Caco-2 (cell line): ENCODE measurements at regions not wholly inside any gene's neighbourhood (a gene's known extent, or its start where the extent isn't known, plus 50 kb on each side); places are given as distances from the start of the nearest gene placed in this dataset.

Experiments used
- BruUV-seq: library from RNA; stranded (reverse); fragments of 400-500 nt; replicated peaks from 2 replicates; lab custom pipeline; 2021; lab: Mats Ljungman, UMichigan
- CTCF ChIA-PET: fragments of 300-600 bp; sonication (Branson Sonifier 250); formaldehyde crosslinking; loops from one replicate; lab custom pipeline; 2022; ENCODE audit warnings: antibody characterized with exemption; lab: Charles Lee
- POLR2A ChIA-PET: fragments of 300-600 bp; sonication (Branson Sonifier 250); formaldehyde crosslinking; loops from one replicate; lab custom pipeline; 2022; ENCODE audit warnings: antibody characterized with exemption; lab: Charles Lee
- DNase-seq, 2 experiments: peaks; one replicate each; pipeline versions ENCODE4 v3.0.0 to v3.0.0-alpha.2; 2020 to 2022
- H3K27me3 ChIP-seq: replicated peaks from 2 replicates; pipeline ENCODE4 v1.6.0; 2011; ENCODE audit warnings: low read length; ENCODE audit not compliant: control insufficient read depth, insufficient read depth
- H3K36me3 ChIP-seq: 2 replicates; pipeline ENCODE4 v1.5.1; 2011; ENCODE audit warnings: low read length; ENCODE audit not compliant: control insufficient read depth, insufficient read depth
- H3K4me1 ChIP-seq: fragments of 250-450 bp; sonication (Bioruptor Pico); 2 replicates; pipeline ENCODE4 v1.5.1; 2020; ENCODE audit warnings: mild to moderate bottlenecking
- H3K4me3 ChIP-seq: 2 replicates; pipeline ENCODE4 v1.5.1; 2011; ENCODE audit warnings: low read depth, mild to moderate bottlenecking, control low read depth, low read length
- H3K9me3 ChIP-seq: fragments of 250-450 bp; sonication (Bioruptor Pico); 2 replicates; pipeline ENCODE4 v1.5.1; 2020; ENCODE audit warnings: mild to moderate bottlenecking, moderate library complexity
- H3K27ac Mint-ChIP-seq: one replicate; pipeline ENCODE4 v1.8.0; 2022; ENCODE audit warnings: mixed read lengths; ENCODE audit not compliant: unreplicated experiment
- H3K27me3 Mint-ChIP-seq: one replicate; pipeline ENCODE4 v1.8.0; 2022; ENCODE audit warnings: mixed read lengths; ENCODE audit not compliant: insufficient read depth, unreplicated experiment
- H3K36me3 Mint-ChIP-seq: one replicate; pipeline ENCODE4 v1.8.0; 2022; ENCODE audit warnings: mild to moderate bottlenecking, mixed read lengths; ENCODE audit not compliant: insufficient read depth, unreplicated experiment
- H3K4me1 Mint-ChIP-seq: one replicate; pipeline ENCODE4 v1.8.0; 2022; ENCODE audit warnings: low read depth, mixed read lengths; ENCODE audit not compliant: unreplicated experiment
- H3K4me3 Mint-ChIP-seq: one replicate; pipeline ENCODE4 v1.8.0; 2022; ENCODE audit warnings: mild to moderate bottlenecking, moderate library complexity, mixed read lengths; ENCODE audit not compliant: unreplicated experiment
- H3K9me3 Mint-ChIP-seq: one replicate; pipeline ENCODE4 v1.8.0; 2022; ENCODE audit warnings: mixed read lengths; ENCODE audit not compliant: unreplicated experiment
- intact Hi-C: fragments of 100-400 bp; cut with micrococcal nuclease; formaldehyde crosslinking; loops from one replicate; pipeline ENCODE4 v1.10.0; 2022; ENCODE audit not compliant: unreplicated experiment
- TF ChIP-seq, protein P1 (sequence below), 2 experiments: fragments of 200-600 bp in 1 of 2; IDR thresholded peaks; 1 replicate in 1 of 2; 2 replicates in 1 of 2; pipeline versions ENCODE4 v1.5.1 to v1.8.0; 2011 to 2022; ENCODE audit warnings: antibody characterized with exemption in 1 of 2, control low read depth in 1 of 2, inconsistent platforms in 1 of 2, low read depth in 1 of 2, low read length in 1 of 2, mild to moderate bottlenecking in 1 of 2, moderate library complexity in 1 of 2; ENCODE audit not compliant: insufficient read depth in 1 of 2, severe bottlenecking in 1 of 2, unreplicated experiment in 1 of 2

DNA sequence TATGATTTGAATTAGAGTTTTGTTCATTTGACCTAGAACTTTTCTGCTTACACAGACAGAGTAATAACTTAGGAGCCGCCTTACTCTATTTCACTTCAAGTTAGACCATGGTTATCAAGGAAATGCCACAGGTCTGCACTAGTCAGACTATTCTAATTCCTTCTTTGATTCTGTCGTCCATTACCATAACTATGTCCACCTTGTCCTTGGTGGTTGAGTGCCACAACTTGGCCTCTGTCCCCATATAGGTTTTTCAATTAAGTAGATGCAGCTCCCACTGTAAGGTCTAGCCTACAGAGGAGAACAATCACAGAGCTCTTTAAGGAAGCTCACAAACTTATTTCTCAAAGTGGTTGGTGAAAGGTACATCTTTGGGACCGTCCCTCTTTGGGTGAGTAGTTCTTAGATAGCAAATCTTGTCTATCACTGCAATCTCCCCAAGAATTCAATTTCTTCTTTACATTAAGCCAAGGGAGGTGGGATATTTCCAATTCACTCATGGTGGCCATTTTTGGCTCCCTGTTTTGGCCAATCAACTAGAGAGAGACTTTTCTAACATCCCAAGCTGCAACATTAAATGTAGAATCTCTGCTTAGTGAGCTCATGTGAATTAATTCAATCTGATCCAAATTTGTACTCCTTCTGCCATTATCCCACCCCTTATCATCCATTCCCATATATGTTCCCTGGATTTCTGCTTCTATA lies 434.6 kb downstream of the ADAMTS20 start:
- Histone ChIP-seq H3K9me3 (no peaks in the 10 kb centered on the region), H3K4me3 (no peak overlapping the region), H3K27me3 (no peaks in the 10 kb centered on the region), H3K36me3 (no peaks in the 10 kb centered on the region), H3K4me1 (peaks cover 5% of the 10 kb centered on the region; the same call in 1 of the 2 replicates)
- TF ChIP-seq, protein P1, sequence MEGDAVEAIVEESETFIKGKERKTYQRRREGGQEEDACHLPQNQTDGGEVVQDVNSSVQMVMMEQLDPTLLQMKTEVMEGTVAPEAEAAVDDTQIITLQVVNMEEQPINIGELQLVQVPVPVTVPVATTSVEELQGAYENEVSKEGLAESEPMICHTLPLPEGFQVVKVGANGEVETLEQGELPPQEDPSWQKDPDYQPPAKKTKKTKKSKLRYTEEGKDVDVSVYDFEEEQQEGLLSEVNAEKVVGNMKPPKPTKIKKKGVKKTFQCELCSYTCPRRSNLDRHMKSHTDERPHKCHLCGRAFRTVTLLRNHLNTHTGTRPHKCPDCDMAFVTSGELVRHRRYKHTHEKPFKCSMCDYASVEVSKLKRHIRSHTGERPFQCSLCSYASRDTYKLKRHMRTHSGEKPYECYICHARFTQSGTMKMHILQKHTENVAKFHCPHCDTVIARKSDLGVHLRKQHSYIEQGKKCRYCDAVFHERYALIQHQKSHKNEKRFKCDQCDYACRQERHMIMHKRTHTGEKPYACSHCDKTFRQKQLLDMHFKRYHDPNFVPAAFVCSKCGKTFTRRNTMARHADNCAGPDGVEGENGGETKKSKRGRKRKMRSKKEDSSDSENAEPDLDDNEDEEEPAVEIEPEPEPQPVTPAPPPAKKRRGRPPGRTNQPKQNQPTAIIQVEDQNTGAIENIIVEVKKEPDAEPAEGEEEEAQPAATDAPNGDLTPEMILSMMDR (IDR thresholded peaks at IDR 0.05; ENCODE audit: insufficient read depth in 1 of 2, low read depth in 1 of 2, low read length in 1 of 2, severe bottlenecking in 1 of 2, unreplicated experiment in 1 of 2), result no peak
- Mint-ChIP-seq H3K4me1 (peaks cover 7% of the 10 kb centered on the region), H3K4me3 (no peak overlapping the region), H3K27ac (no peak overlapping the region), H3K9me3 (no peaks in the 10 kb centered on the region), H3K36me3 (no peaks in the 10 kb centered on the region), H3K27me3 (no peaks in the 10 kb centered on the region)
- CTCF ChIA-PET, result no interaction called here
- no TSS peak for BruUV-seq
- intact Hi-C loops, result no loop called here
- POLR2A ChIA-PET, result interaction anchor here (0.6 to 0.7 kb wide), 2 partner anchors 14 to 705 kb away, joined by 3 read pairs; no protein-coding TSS in a partner anchor
- DNase-seq, result no peak

DNA sequence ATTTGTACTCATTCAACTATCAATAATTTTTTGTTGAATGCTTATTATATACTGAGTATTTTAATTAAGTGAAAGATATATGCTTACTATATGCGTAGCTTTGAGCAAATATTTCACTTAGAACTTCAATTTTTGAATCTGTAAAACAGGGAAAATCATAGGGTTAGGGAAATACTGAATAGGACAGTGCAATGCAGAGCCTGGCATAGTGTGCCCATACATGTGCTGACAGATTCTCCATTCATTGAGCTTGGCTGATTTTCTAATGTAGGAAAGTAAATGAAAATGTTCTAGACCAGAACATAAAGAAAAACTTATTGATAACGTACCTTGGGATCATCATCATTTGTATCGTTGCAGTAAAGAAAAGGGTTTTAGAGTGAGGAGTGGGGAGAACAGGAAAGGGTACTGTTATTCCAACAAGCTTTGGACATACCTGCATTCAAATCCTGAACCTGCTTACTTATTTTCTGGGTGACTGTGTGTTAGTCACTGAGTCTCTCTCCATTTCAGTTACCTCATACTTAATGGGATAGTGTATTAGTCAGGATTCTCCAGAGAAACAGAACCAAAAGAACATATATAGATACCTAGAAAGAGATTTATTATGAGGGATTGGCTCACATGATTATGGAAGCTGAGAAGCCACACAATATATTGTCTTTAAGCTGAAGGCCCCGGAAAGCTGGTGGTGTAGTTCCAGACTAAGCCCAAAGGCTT lies 436.4 kb downstream of the ADAMTS20 start:
- H3K27ac Mint-ChIP-seq, result no peak overlapping the region
- CTCF ChIA-PET, result no interaction called here

GRCh38 chr12:43114316-43114715 lies 437.7 kb downstream of the ADAMTS20 start:
- H3K4me3 Mint-ChIP-seq, result no peak overlapping the region
- peaks cover 7% of the 10 kb centered on the region for H3K4me1 Mint-ChIP-seq
- ChIA-PET POLR2A (no interaction called here), CTCF (no interaction called here)
- Histone ChIP-seq H3K9me3 (no peaks in the 10 kb centered on the region), H3K4me3 (no peak overlapping the region), H3K36me3 (no peaks in the 10 kb centered on the region), H3K27me3 (no peaks in the 10 kb centered on the region), H3K4me1 (peaks cover 11% of the 10 kb centered on the region; the same call in 1 of the 2 replicates)
- H3K27ac Mint-ChIP-seq, result no peak overlapping the region
- no peak for DNase-seq
- H3K27me3 Mint-ChIP-seq, result no peaks in the 10 kb centered on the region
- no TSS peak for BruUV-seq
- intact Hi-C loops, result no loop called here
- H3K9me3 Mint-ChIP-seq, result peaks cover 15% of the 10 kb centered on the region
- H3K36me3 Mint-ChIP-seq, result no peaks in the 10 kb centered on the region
- TF ChIP-seq, protein P1 (IDR thresholded peaks at IDR 0.05; ENCODE audit: insufficient read depth in 1 of 2, low read depth in 1 of 2, low read length in 1 of 2, severe bottlenecking in 1 of 2, unreplicated experiment in 1 of 2), result no peak

More for the DNA sequence above, 436.4 kb downstream of the ADAMTS20 start:
- Histone ChIP-seq H3K9me3 (no peaks in the 10 kb centered on the region), H3K4me3 (no peak overlapping the region), H3K27me3 (no peaks in the 10 kb centered on the region), H3K4me1 (peaks cover 11% of the 10 kb centered on the region; the same call in 1 of the 2 replicates), H3K36me3 (no peaks in the 10 kb centered on the region)
- BruUV-seq, result no TSS peak
- no peak for DNase-seq
- H3K36me3 Mint-ChIP-seq, result no peaks in the 10 kb centered on the region
- H3K4me3 Mint-ChIP-seq, result no peak overlapping the region
- TF ChIP-seq, protein P1 (IDR thresholded peaks at IDR 0.05; ENCODE audit: insufficient read depth in 1 of 2, low read depth in 1 of 2, low read length in 1 of 2, severe bottlenecking in 1 of 2, unreplicated experiment in 1 of 2), result no peak
- POLR2A ChIA-PET, result no interaction called here
- peaks cover 7% of the 10 kb centered on the region for H3K4me1 Mint-ChIP-seq
- no peaks in the 10 kb centered on the region for H3K27me3 Mint-ChIP-seq
- intact Hi-C loops, result no loop called here
- H3K9me3 Mint-ChIP-seq, result peaks cover 2% of the 10 kb centered on the region
